A549 (cell line): ENCODE measurements at regions not wholly inside any gene's neighbourhood (a gene's known extent, or its start where the extent isn't known, plus 50 kb on each side); places are given as distances from the start of the nearest gene placed in this dataset.

Source experiments
- ATAC-seq, 2 experiments: fragments of 200-7000 bp in 1 of 2; fragments of >200 bp in 1 of 2; cut with Nextera tagmentation in 1 of 2; cut with Tn5 transposase in 1 of 2; 3 replicates each; pipeline versions ENCODE4 v1.8.0 to v1.9.1; 2018 to 2020; ENCODE audit warnings: mild to moderate bottlenecking in 1 of 2, moderate library complexity in 1 of 2
- CTCF ChIA-PET: fragments of 300-600 bp; sonication (Branson Sonifier 250); formaldehyde crosslinking; extraction: SDS; loops from one replicate; lab custom pipeline; 2021; ENCODE audit warnings: antibody characterized with exemption, inconsistent platforms; lab: Yijun Ruan, JAX
- POLR2A ChIA-PET: fragments of 350-600 bp; formaldehyde crosslinking; extraction: SDS; loops from one replicate; lab custom pipeline; 2021; ENCODE audit warnings: antibody characterized with exemption, inconsistent platforms; lab: Yijun Ruan, JAX
- DNase-seq, 2 experiments: peaks; one replicate each; pipeline versions ENCODE4 v3.0.0 to v3.0.0-alpha.2; 2011 to 2016; ENCODE audit warnings: low read depth in 1 of 2, low spot score in 1 of 2
- FAIRE-seq: peaks from 2 replicates; lab custom pipeline; 2011; peaks lifted over from hg19 to GRCh38; lab: Jason Lieb, UNC
- H3K27ac ChIP-seq, 2 experiments: fragments of >200 bp; sonication (Bioruptor Twin); formaldehyde crosslinking; 3 replicates each; pipeline ENCODE4 v1.5.1; 2016 to 2017
- H3K4me1 ChIP-seq: fragments of >200 bp; sonication (Bioruptor Twin); formaldehyde crosslinking; 3 replicates; pipeline ENCODE4 v1.6.1; 2016
- H3K4me2 ChIP-seq: fragments of >200 bp; sonication (Bioruptor Twin); formaldehyde crosslinking; 3 replicates; pipeline ENCODE4 v1.6.1; 2016
- H3K4me3 ChIP-seq: fragments of >200 bp; sonication (Bioruptor Twin); formaldehyde crosslinking; 3 replicates; pipeline ENCODE4 v1.5.1; 2016
- H3K9me3 ChIP-seq: fragments of >200 bp; sonication (Bioruptor Twin); formaldehyde crosslinking; 3 replicates; pipeline ENCODE4 v1.6.1; 2016
- CBX8 ChIP-seq: fragments of 200-600 bp; sonication (generic); IDR thresholded peaks from 2 replicates; pipeline ENCODE4 v1.6.1; 2016
- CEBPB ChIP-seq, 2 experiments: fragments of >200 bp in 1 of 2; sonication (Bioruptor Twin) in 1 of 2; formaldehyde crosslinking in 1 of 2; IDR thresholded peaks; 2 replicates each; pipeline ENCODE4 v1.6.1; 2012 to 2016
- CHD4 ChIP-seq: fragments of 200-600 bp; sonication (generic); IDR thresholded peaks from 2 replicates; pipeline ENCODE4 v1.6.1; 2016; ENCODE audit warnings: antibody characterized with exemption, mild to moderate bottlenecking, borderline replicate concordance
- E2F6 ChIP-seq: IDR thresholded peaks from 2 replicates; pipeline ENCODE4 v1.6.1; 2012; ENCODE audit warnings: low read depth, borderline replicate concordance
- EP300 ChIP-seq, 2 experiments: fragments of >200 bp; sonication (Bioruptor Twin); formaldehyde crosslinking; IDR thresholded peaks; 2 replicates in 1 of 2; 3 replicates in 1 of 2; pipeline ENCODE4 v1.6.1; 2016 to 2017
- ESRRA ChIP-seq: fragments of 150-350 bp; IDR thresholded peaks from 2 replicates; pipeline ENCODE4 v1.6.1; 2014; ENCODE audit warnings: mild to moderate bottlenecking, low read length, borderline replicate concordance
- FOXS1 ChIP-seq: fragments of 250-450 bp; sonication (Bioruptor Pico); IDR thresholded peaks from 2 replicates; pipeline ENCODE4 v1.5.0; 2020; ENCODE audit warnings: mild to moderate bottlenecking, moderate library complexity
- HOXA7 ChIP-seq: fragments of 250-450 bp; sonication (Bioruptor Pico); IDR thresholded peaks from 2 replicates; pipeline ENCODE4 v1.5.0; 2020; ENCODE audit warnings: mild to moderate bottlenecking, moderate library complexity
- HOXB13 ChIP-seq: fragments of 250-450 bp; sonication (Bioruptor Pico); IDR thresholded peaks from 2 replicates; pipeline ENCODE4 v1.5.0; 2020; ENCODE audit warnings: low read depth, mild to moderate bottlenecking, moderate library complexity
- MAFK ChIP-seq: fragments of 450-650 bp; IDR thresholded peaks from 2 replicates; pipeline ENCODE4 v1.6.1; 2014; ENCODE audit not compliant: partially characterized antibody
- NFE2L2 ChIP-seq: fragments of 150-350 bp; conservative IDR thresholded peaks from 2 replicates; pipeline ENCODE4 v1.6.1; 2014; ENCODE audit warnings: low read length
- NPAS2 ChIP-seq: fragments of 250-450 bp; sonication (Bioruptor Pico); IDR thresholded peaks from 2 replicates; pipeline ENCODE4 v1.8.0; 2022; ENCODE audit warnings: mild to moderate bottlenecking, moderate library complexity, borderline replicate concordance
- NR3C1 ChIP-seq: fragments of >200 bp; sonication (Bioruptor Twin); formaldehyde crosslinking; IDR thresholded peaks from 3 replicates; pipeline ENCODE4 v1.6.1; 2017
- RAD21 ChIP-seq, 2 experiments: fragments of >200 bp in 1 of 2; sonication (Bioruptor Twin) in 1 of 2; formaldehyde crosslinking in 1 of 2; IDR thresholded peaks in 1 of 2; conservative IDR thresholded peaks in 1 of 2; 2 replicates in 1 of 2; 3 replicates in 1 of 2; pipeline ENCODE4 v1.6.1; 2012 to 2018; ENCODE audit warnings: inconsistent platforms in 1 of 2
- RCOR1 ChIP-seq: fragments of 150-350 bp; IDR thresholded peaks from 2 replicates; pipeline ENCODE4 v1.6.1; 2014; ENCODE audit warnings: antibody characterized with exemption, low read length, low read depth
- REST ChIP-seq: fragments of 200-600 bp; sonication (generic); IDR thresholded peaks from 2 replicates; pipeline ENCODE4 v1.6.1; 2016; ENCODE audit warnings: antibody characterized with exemption, mild to moderate bottlenecking, moderate library complexity
- SMC3 ChIP-seq: fragments of >200 bp; sonication (Bioruptor Twin); formaldehyde crosslinking; IDR thresholded peaks from 3 replicates; pipeline ENCODE4 v1.6.1; 2018; ENCODE audit warnings: inconsistent platforms
- SREBF2 ChIP-seq: fragments of 450-650 bp; IDR thresholded peaks from 2 replicates; pipeline ENCODE4 v1.6.1; 2014; ENCODE audit warnings: mild to moderate bottlenecking, moderate library complexity
- TP53 ChIP-seq: fragments of 250-450 bp; sonication (Bioruptor Pico); IDR thresholded peaks from 2 replicates; pipeline ENCODE4 v1.5.0; 2021; ENCODE audit warnings: mild to moderate bottlenecking, moderate library complexity
- ZFP36 ChIP-seq: fragments of 450-650 bp; IDR thresholded peaks from 2 replicates; pipeline ENCODE4 v1.6.1; 2014; ENCODE audit warnings: borderline replicate concordance; ENCODE audit not compliant: partially characterized antibody
- ZNF302 ChIP-seq: fragments of 250-450 bp; sonication (Bioruptor Pico); IDR thresholded peaks from 2 replicates; pipeline ENCODE4 v1.9.0; 2021; ENCODE audit warnings: inconsistent platforms, mild to moderate bottlenecking, moderate library complexity
- ZSCAN20 ChIP-seq: fragments of 250-450 bp; sonication (Bioruptor Pico); IDR thresholded peaks from 2 replicates; pipeline ENCODE4 v1.8.0; 2022; ENCODE audit warnings: mild to moderate bottlenecking, moderate library complexity
- WGBS: methylation state at CpG from one replicate; pipeline ENCODE4 v1.1.6; 2017; ENCODE audit errors: missing lambda C conversion rate; 5-methylcytosine and 5-hydroxymethylcytosine counted together
- TF ChIP-seq, protein P1 (sequence below): fragments of >200 bp; sonication (Bioruptor Twin); formaldehyde crosslinking; IDR thresholded peaks from 3 replicates; pipeline ENCODE4 v1.6.1; 2016
- TF ChIP-seq, protein P2 (sequence below): fragments of 150-350 bp; IDR thresholded peaks from 2 replicates; pipeline ENCODE4 v1.6.1; 2014; ENCODE audit warnings: low read depth, mild to moderate bottlenecking, low read length
- TF ChIP-seq, protein P3 (sequence below): fragments of 450-650 bp; IDR thresholded peaks from 2 replicates; pipeline ENCODE4 v1.6.1; 2014; ENCODE audit warnings: antibody characterized with exemption

GRCh38 chr6:90370493-90370959, 73.9 kb upstream of the BACH2 start:
- ATAC-seq: no peak
- DNase-seq: no peak
- no peak overlapping the region for H3K4me2 ChIP-seq
- H3K27ac ChIP-seq: no peak overlapping the region
- H3K9me3 ChIP-seq: peaks cover 4% of the 10 kb centered on the region; the same call in 2 of the 3 replicates
- no peak for FAIRE-seq
- TF ChIP-seq ZNF302 (CRISPR knock-in tag): no peak
- no peak for TF ChIP-seq NFE2L2
- TF ChIP-seq REST: no peak
- CTCF ChIA-PET: interaction anchor here (0.8 to 1.6 kb wide), 2 partner anchors 23 to 28 kb away, joined by 3 to 9 read pairs; no protein-coding TSS in a partner anchor
- POLR2A ChIA-PET: no interaction called here
- H3K4me3 ChIP-seq: no peak overlapping the region
- 33% methylated on average over 1 of the region's 1 CpG for WGBS
- peaks cover 15% of the 10 kb centered on the region; the same call in 2 of the 3 replicates for H3K4me1 ChIP-seq

DNA sequence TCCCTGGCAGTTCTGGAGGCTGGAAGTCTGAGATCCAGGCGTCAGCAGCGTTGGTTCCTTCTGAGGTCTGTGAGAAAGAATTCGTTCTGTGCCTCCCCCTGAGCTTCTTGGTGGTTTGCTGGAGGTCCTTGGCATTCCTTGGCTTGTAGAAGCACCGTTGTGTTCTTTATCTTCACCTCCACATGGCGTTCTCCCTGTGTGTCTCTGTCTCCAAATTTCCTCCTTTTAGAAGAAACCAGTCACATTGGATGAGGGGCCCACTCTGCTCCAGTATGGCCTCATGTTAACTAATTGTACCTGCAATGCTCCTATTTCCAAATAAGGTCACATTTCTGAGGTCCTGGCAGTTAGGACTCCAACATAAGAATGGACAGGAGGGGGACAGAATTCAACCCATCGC, 73.0 kb upstream of the BACH2 start:
- Histone ChIP-seq H3K4me1 (peaks cover 15% of the 10 kb centered on the region; the same call in 2 of the 3 replicates), H3K9me3 (peaks cover 4% of the 10 kb centered on the region; the same call in 2 of the 3 replicates), H3K4me2 (peak overlapping the region; percentile 46), H3K27ac (peak overlapping the region; percentile 66 to 72; a peak in 5 of 6 replicates), H3K4me3 (no peak overlapping the region)
- ChIA-PET POLR2A (no interaction called here), CTCF (interaction anchor here (0.8 to 1.6 kb wide), 2 partner anchors 24 to 27 kb away, joined by 3 to 9 read pairs; no protein-coding TSS in a partner anchor)
- DNase-seq: no peak
- 83% methylated on average over 6 of the region's 6 CpGs for WGBS
- FAIRE-seq: no peak
- ATAC-seq: no peak
- no peak for TF ChIP-seq ZNF302 (CRISPR knock-in tag)
- no peak for TF ChIP-seq CHD4
- TF ChIP-seq ESRRA: no peak
- no peak for TF ChIP-seq HOXA7 (CRISPR knock-in tag)

DNA sequence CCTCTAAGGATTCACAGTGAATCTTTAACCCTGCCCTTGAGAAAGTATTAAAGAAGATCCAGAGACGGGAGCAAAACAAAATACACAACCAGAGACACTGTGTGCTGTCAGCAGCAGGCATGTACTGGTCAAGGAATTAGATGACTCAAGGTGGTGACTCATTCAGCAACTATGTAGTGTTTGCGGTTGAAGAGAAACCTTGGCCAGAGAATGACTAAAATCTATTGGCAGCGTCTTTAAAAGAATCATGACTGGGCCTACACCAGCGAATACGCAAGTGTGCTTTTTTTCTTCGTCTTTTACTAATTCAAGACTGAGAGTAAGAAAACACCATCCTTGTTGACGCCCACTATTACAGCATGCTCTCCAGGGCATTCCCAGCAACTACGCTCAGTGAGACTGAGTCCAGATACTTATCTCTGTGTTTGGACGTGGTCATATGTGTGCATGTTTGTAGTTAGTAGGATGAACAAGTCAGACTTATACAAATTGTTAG, 72.4 kb upstream of the BACH2 start:
- no peak overlapping the region for H3K4me3 ChIP-seq
- CTCF ChIA-PET: interaction anchor here (0.7 kb wide), 1 partner anchor 24 kb away, joined by 3 read pairs; no protein-coding TSS in a partner anchor
- WGBS: 1% methylated on average over 9 of the region's 9 CpGs
- FAIRE-seq (peak; percentile 32), DNase-seq (peak; percentile 62 to 96), ATAC-seq (peak; percentile 99 to 100)
- peaks cover 15% of the 10 kb centered on the region; the same call in 2 of the 3 replicates for H3K4me1 ChIP-seq
- POLR2A ChIA-PET: no interaction called here
- H3K9me3 ChIP-seq: peaks cover 4% of the 10 kb centered on the region; the same call in 2 of the 3 replicates
- peak overlapping the region; percentile 65 for H3K4me2 ChIP-seq
- H3K27ac ChIP-seq: peak overlapping the region; percentile 66 to 72; a peak in 5 of 6 replicates
- TF ChIP-seq, protein P1, sequence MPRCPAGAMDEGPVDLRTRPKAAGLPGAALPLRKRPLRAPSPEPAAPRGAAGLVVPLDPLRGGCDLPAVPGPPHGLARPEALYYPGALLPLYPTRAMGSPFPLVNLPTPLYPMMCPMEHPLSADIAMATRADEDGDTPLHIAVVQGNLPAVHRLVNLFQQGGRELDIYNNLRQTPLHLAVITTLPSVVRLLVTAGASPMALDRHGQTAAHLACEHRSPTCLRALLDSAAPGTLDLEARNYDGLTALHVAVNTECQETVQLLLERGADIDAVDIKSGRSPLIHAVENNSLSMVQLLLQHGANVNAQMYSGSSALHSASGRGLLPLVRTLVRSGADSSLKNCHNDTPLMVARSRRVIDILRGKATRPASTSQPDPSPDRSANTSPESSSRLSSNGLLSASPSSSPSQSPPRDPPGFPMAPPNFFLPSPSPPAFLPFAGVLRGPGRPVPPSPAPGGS: peak; percentile 43; the same call in 1 of the 3 replicates
- TF ChIP-seq, protein P2, sequence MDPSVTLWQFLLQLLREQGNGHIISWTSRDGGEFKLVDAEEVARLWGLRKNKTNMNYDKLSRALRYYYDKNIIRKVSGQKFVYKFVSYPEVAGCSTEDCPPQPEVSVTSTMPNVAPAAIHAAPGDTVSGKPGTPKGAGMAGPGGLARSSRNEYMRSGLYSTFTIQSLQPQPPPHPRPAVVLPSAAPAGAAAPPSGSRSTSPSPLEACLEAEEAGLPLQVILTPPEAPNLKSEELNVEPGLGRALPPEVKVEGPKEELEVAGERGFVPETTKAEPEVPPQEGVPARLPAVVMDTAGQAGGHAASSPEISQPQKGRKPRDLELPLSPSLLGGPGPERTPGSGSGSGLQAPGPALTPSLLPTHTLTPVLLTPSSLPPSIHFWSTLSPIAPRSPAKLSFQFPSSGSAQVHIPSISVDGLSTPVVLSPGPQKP: no peak
- no peak for TF ChIP-seq TP53
- TF ChIP-seq CEBPB (IDR thresholded peaks at IDR 0.05): peak in 1 of 2 experiments; percentile 68; a peak in 1 of 4 replicates
- 0 out of 5 replicates have a peak, but pooled peaks of 1 of the 2 experiments have one; percentile 2 for TF ChIP-seq RAD21 (conservative IDR thresholded peaks at IDR 0.05 in 1 of 2, IDR thresholded peaks at IDR 0.05 in 1 of 2)
- TF ChIP-seq ZFP36: peak; percentile 50
- 0 out of 2 replicates have a peak, but pooled peaks have one; percentile 43 for TF ChIP-seq E2F6
- no peak for TF ChIP-seq FOXS1 (CRISPR knock-in tag)
- TF ChIP-seq MAFK: peak; percentile 68
- no peak for TF ChIP-seq SMC3
- no peak for TF ChIP-seq RCOR1
- TF ChIP-seq ZSCAN20: no peak
- TF ChIP-seq NR3C1: no peak
- TF ChIP-seq SREBF2: no peak
- TF ChIP-seq NPAS2 (CRISPR knock-in tag): no peak
- no peak for TF ChIP-seq ZNF302 (CRISPR knock-in tag)
- no peak for TF ChIP-seq HOXB13
- TF ChIP-seq CBX8: no peak
- TF ChIP-seq EP300 (IDR thresholded peaks at IDR 0.05): peak in 1 of 2 experiments; percentile 58; a peak in 1 of 5 replicates
- TF ChIP-seq, protein P3, sequence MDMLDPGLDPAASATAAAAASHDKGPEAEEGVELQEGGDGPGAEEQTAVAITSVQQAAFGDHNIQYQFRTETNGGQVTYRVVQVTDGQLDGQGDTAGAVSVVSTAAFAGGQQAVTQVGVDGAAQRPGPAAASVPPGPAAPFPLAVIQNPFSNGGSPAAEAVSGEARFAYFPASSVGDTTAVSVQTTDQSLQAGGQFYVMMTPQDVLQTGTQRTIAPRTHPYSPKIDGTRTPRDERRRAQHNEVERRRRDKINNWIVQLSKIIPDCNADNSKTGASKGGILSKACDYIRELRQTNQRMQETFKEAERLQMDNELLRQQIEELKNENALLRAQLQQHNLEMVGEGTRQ: no peak
